DND-41 (cell line): ENCODE measurements at regions not wholly inside any gene's neighbourhood (a gene's known extent, or its start where the extent isn't known, plus 50 kb on each side); places are given as distances from the start of the nearest gene placed in this dataset.

Experiments used
- EZH2 ChIP-seq: IDR thresholded peaks from 3 replicates; pipeline ENCODE4 v1.6.1; 2012; ENCODE audit warnings: borderline replicate concordance, low read depth, mild to moderate bottlenecking, moderate library complexity, low read length, inconsistent platforms; ENCODE audit not compliant: severe bottlenecking
- TF ChIP-seq, protein P1 (sequence below): IDR thresholded peaks from 2 replicates; pipeline ENCODE4 v1.5.1; 2012; ENCODE audit warnings: borderline replicate concordance, low read length, moderate library complexity, mild to moderate bottlenecking; ENCODE audit not compliant: poor library complexity, severe bottlenecking; ENCODE audit errors: extremely low read depth

DNA sequence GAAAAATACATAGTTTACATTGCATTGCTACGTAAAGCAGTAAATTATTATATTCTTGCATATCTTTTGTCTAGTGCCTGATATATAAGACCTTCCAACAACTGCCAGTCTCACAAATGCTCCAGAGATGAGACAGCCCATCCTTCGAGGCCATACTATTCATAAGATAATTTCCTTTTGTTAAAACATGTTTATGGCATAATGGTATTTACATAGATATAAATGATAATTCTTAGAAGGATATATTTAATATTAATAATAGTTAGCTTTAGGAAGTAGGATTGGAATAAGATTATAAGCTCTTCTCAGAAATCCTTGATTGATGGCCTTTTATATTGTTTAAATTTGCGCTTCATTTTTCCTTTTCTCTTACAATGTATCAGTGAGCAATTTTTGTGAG, 1410.1 kb upstream of the MIR17HG start:
- TF ChIP-seq, protein P1, sequence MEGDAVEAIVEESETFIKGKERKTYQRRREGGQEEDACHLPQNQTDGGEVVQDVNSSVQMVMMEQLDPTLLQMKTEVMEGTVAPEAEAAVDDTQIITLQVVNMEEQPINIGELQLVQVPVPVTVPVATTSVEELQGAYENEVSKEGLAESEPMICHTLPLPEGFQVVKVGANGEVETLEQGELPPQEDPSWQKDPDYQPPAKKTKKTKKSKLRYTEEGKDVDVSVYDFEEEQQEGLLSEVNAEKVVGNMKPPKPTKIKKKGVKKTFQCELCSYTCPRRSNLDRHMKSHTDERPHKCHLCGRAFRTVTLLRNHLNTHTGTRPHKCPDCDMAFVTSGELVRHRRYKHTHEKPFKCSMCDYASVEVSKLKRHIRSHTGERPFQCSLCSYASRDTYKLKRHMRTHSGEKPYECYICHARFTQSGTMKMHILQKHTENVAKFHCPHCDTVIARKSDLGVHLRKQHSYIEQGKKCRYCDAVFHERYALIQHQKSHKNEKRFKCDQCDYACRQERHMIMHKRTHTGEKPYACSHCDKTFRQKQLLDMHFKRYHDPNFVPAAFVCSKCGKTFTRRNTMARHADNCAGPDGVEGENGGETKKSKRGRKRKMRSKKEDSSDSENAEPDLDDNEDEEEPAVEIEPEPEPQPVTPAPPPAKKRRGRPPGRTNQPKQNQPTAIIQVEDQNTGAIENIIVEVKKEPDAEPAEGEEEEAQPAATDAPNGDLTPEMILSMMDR = no peak
- no peak for TF ChIP-seq EZH2
